HG03159 (cell line): ENCODE measurements at regions not wholly inside any gene's neighbourhood (a gene's known extent, or its start where the extent isn't known, plus 50 kb on each side); places are given as distances from the start of the nearest gene placed in this dataset.
"Not testable (repeated sequence)": the region's sequence is repeated elsewhere in the genome, so short reads cannot be mapped to it uniquely, and the experiment has no call there.

Source experiments
- ATAC-seq: cut with Tn5 transposase; IDR thresholded peaks from one replicate; pipeline ENCODE4 v1.9.1; 2021; ENCODE audit warnings: mild to moderate bottlenecking, moderate library complexity; ENCODE audit not compliant: unreplicated experiment

DNA sequence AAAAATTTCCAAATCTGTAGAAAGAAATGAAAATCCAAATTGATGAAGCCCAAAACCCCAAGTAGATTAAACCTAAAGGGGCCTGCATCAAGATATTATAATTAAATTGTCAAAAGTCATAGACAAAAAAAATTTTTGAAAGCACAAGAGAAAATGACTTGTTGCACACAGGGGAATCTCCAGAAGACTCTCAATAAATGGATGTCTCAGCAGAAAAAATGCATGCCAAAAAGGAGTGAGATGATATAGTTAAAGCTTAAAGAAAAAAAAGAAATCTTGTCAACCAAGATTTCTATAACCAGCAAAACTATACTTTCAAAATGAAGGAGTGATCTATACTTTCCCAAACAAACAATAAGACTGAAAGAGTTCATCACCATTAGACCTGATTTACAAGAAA is 393.2 kb upstream of the SPAG17 start:
- no peak for ATAC-seq

DNA sequence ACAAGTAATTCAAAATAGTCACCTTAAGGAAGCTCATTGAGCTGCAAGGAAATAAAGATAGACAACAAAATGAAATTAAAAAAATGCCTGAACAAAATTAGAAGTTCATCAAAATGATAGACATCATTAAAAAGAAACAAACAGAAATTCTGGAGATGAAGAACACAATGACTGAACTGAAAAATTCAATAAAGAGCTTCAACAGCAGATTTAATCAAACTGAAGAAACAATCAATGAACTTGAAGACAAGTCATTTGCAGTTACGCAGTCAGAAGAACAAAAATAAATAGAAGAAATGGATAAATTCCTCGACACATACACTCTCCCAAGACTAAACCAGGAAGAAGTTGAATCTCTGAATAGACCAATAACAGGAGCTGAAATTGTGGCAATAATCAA is 390.0 kb upstream of the SPAG17 start:
- no peak for ATAC-seq

DNA sequence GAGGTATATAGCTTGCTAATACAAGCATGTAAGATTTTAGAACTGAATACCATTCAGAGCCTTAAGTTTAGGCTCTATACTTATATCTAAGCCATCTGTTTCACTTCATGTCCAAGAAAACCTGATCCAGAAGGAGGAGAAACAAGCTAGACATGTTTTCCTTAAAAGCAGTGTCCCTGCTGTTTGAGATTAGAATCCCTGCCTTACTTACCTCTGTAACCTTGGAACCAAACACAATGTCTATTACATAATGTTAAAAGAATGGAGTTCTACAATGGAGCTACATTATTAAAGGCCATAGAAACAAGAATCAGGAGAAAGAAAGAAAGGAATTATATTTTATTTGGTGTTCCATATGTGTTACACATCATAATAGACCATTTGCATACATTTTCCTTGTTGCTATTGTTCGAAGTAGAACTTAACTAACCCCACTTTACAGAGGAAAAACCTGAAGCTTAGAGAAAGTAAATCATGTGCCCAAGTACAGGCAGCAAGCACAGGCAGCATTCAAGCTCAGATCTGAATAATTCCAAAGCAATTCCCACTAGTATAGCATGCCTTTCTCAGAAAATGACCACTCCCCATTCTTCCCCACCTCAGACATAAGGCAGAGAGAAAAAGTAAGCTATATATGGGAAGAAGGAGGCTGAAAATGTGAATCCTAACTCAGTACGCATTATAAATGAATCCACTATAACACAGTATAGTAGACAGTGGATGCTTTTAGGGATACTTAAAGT is 380.1 kb upstream of the SPAG17 start:
- ATAC-seq = no peak

DNA sequence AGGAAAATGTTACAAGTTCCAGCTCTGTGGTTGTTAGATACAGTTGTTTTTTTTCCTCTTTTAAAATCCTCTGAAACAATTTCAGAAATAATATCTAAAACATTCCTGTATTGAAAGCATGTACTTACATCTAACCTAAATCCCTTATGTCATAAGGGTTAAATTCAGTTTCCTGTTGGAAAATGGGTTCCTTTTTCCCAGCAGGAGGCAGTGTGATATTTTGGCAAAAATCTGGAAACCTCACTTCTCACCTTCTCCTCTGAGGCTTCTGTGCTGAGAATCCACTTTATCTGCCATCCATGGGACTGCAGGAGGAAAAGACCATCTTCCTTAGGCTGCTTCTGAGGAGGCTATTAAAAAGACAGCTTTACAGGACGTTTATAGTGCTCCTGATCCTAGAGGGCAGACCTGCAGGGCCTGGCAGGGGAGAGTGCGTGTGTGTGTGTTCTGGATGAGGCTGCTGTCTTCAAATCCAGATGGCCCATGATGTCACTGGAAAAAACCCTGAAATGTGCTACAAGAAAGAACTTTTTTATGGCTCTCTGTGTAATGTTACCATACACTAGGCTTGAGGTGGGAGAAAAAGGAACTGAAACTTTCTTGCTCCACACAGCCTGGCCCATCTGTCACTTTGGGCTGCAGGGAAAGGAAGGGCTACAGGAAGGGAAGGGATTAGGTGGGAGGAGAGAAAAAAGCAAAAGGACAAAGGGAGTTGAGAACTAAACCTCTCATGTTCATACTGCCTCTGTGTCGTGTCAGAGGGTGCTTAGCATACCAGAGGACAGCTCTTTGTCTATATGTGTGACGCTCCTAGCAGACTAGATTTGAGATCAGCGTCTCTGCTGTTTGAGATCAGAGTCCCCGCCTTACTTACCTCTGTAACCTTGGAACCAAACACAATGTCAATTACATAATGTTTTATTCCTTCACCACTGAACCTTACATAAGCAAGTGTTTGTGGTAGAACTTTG is 379.2 kb upstream of the SPAG17 start:
- no peak for ATAC-seq

DNA sequence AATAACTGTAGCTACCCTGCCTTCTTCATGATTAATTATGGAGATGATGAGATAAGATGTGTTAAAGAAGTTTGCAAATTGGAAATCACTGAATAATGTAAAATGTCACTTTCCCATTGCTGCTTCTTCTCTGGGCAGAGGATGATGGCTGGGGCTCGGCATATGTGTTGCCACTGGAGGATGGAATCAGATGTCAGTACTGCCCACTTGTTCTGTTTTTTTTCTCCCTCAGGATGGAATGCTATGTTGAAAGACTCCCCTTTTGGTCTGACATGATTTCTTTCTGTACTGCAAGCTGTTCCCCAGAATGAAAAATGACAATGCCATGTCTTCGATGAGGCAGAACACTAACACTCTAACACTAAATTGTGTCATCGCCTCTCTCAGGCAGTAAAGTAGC is 373.9 kb upstream of the SPAG17 start:
- ATAC-seq = no peak

DNA sequence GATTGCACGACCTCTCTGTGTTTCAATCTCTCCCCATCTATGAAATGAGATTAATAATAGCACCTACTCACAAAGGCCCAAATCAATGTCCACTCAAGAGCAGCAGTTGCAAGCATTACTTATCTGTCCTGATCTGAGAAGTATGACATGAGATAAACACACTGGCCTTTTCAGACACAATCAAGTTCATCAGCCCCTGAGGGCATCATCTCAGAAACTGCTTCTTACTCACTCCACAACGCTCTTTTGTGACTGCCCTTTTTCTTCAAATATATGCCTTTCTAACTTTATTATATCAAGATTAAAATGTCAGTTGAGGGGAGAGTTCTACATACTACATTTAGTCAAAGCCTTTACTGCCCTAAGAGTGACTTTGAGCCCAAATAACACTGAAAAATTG is 371.9 kb upstream of the SPAG17 start:
- no peak for ATAC-seq

DNA sequence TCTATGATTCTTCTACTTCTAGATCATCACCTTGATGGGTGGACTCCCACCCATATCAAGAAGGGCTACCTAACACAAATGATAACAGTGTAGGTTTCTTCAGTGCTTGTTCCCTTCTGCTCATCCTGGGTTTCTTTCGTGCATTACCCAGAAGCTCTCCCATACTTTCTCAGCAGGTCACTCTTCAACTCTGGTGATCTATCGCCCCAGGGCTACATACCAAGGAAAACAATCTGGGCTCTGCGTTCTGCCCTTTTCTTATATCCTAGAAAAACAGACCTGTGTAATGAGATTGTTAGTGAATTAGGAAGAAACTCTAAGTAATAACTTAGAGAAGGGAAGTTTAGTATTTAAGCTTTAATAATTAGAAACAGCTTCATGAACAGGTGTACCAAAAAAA is 370.6 kb upstream of the SPAG17 start:
- no peak for ATAC-seq

DNA sequence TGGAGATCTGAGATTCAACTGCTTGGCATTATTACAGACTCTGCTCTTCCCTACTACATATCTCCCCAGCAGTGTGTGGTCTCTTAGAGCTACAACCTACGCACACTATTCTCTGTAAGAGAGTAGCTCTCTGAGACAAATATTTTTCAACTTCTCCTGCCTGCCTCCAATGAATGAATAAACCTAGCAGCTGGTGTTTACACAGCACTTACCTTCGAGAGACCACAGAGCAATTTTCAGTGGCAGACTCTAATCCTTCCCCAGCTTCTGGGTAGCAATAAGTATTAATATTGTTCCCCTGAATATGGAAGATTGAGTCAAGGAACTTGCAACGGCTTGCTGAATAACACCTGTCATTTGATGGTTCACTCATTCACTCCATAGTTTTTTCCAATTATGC is 350.9 kb upstream of the SPAG17 start:
- no peak for ATAC-seq

DNA sequence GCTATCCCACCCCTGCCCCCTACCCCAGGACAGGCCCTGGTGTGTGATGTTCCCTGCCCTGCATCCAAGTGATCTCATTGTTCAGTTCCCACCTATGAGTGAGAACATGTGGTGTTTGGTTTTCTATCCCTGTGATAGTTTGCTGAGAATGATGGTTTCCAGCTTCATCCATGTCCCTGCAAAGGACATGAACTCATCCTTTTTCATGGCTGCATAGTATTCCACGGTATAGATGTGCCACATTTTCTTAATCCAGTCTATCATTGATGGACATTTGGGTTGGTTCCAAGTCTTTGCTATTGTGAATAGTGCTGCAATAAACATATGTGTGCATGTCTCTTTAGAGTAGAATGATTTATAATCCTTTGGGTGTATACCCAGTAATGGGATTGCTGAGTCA is 326.9 kb upstream of the SPAG17 start:
- not testable (repeated sequence) for ATAC-seq

DNA sequence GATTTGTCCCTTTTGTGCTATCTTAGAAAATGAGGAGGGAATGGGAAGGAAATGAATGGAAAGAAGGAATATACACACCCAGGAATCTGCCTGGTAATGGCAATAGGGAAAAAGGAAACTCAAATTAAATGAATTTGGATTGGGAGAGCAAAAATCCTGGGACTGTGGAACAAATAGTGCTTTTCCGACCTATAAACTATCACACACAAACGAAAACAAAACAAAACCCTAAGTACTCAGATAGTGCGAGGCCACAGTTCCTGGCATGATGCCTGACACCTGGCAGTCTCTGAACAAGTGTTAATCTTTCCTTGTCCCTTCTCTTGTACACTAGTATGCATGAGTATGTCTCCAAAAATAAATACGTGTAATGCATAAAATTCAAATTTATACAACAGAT is 319.8 kb upstream of the SPAG17 start:
- ATAC-seq = no peak

DNA sequence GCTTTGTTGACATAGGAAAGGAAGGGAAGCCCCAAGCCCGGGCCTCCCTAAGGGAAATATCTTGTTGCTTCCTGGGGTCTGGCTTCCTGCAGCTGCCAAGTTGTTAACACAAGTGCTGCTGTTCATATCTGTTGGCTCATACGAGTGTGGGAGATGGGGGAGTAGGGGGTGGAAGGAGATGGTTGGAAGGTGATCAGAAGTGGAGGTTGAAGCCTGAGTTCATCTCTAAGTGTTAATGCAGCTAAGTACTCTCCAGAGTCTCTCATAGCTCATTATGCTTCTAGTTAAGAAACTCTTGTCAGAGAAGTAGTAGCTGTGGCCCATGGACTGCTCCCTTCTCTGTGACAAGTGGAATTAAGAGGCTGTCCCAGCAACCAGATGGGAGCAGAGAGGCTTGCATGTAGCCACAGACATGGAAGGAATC is 319.2 kb upstream of the SPAG17 start:
- ATAC-seq = no peak

DNA sequence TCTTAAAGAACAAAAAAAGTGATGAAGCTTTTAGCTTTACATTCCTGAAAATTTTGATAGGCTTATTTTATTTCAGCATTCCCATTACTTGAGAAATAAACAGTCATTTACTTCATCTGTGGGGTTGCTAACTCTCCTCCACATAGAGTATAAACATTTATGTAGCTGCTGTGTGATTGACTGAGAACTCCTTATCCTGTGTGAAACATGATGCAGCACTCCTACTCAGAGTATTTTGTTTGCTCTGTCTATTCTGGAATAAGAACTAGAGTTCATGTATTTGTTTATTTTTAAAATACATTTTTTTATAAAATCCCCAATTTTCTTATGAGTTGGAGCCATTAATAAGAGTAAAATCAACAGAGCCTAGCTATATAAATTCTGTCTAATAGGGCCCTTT is 318.7 kb upstream of the SPAG17 start:
- ATAC-seq = no peak

DNA sequence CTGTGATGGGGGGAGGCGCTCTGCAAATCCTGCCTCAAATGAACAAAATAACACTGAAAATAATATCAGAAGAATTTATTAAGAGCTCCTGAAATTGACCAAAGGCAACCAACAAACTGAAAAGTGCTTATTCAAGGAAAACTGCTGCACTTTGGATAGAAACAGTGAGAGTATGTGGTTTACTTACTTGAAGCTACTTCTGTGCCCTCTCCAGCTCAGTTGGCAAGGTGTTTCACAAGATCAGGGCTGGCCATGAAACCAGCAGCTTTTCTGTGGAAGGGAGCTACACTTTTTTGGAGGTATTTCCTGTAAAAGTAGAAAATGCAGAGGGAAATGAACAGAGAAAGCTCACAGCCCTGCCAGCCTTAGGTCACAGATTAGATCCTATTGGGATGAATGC is 310.0 kb upstream of the SPAG17 start:
- no peak for ATAC-seq

DNA sequence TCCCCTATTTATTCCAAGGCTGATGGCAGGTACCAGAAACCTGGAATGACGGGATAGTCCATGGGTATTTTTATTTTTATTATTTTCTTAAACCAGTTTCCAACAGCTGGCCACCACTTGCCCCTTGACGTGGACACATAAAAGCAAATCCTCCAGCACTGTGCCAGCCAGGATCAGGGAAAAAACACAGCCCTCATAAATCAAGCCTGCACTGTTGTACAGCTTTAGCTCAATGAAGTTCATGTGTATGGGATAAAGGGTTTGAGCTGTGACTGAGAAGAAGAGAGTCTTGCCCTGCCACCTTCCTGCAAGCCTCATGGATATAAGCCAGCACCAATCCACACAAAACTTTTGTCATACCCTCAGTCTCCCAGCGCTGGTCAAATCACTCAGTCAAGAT is 303.8 kb upstream of the SPAG17 start:
- ATAC-seq = no peak

DNA sequence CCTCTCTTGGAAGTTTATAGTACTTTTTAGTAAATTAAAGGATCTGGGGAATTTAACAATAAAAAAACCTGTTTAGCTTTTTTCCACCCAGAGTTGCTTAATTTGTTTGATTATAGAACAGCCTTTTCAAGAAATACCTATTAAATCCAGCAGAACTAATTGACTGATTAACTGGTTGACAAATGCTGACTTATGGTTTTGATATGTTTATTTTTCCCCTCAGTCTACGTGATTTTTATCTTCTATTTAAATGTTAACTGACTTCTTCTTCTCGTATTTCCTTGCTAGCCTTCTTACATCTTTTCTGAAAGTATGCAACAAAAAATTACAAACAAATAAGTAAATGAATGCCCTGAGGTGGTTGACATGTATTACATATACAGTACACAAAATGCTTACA is 302.9 kb upstream of the SPAG17 start:
- no peak for ATAC-seq

DNA sequence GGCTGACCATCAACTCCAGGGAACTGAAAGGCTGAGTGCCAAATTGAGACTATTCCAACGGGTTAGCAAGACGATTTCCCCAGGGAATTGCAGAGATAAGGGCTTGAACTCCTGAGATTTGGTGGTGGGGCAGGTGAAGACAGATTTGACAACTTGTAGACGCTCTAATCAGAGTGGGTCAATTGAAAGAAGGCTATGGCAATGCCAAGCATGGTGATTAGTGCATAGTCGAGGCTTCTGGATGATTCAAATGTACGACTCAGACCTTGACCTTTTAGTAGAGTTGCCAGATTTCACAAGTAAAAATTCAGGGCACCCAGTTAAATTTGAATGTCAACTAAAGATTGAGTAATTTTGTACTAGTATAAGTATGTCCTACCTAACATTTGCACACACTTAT is 302.1 kb upstream of the SPAG17 start:
- ATAC-seq = no peak

DNA sequence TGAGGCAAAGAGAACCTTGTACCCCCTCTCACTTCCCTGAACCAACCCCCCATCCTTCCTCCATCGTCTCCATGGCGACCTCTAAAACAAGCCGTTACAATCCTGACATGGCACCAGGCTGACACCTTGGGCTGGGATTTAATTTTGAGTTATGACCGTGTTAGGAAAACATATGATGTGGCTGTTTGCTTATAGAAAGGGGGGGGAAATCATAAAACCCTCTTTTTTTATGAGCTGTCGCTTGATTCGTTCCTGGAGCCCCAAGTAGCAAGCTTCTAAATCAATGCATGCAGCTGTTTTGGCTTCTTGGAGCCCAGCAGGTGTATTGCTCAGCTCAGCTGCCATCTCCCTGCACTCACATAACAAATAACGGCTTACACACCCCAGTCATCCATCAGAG is 301.2 kb upstream of the SPAG17 start:
- ATAC-seq = no peak

DNA sequence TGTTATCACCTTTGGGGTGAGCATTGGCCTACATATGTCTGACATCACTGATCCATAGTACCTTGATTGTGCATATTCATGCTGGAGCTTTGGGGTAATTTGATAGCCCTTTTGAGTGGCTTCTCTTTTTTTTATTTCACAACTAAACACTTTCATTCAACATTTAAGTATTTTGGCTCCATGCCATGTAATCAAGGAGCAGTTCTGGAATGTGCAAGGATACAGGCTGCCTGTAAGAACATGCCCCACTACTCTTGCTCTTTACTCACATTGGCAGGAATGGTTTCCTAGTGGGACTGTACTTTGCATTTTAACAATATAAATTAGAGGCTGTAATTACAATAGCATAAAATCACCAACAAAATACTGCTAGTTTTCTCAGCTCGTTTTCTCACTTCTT is 300.7 kb upstream of the SPAG17 start:
- ATAC-seq = no peak

DNA sequence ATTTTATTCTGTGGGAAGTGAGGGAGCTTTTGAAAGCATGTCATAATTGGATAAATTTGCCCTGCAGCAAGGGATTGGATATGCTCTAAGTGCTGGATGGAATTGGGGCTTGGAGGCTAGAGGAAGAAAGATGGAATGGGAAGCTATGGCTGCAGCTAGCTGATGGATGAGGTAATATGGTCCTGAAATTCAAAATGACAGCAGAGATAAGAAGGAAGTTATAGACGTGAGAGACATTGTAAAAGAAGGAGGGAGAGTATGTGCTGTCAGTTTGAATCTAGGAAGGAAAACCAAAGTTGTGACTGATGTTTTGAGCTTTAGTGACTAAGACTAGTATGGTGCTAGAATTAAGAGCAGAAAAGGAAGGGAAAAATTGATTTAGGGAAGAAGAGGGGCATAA is 299.9 kb upstream of the SPAG17 start:
- ATAC-seq = no peak

DNA sequence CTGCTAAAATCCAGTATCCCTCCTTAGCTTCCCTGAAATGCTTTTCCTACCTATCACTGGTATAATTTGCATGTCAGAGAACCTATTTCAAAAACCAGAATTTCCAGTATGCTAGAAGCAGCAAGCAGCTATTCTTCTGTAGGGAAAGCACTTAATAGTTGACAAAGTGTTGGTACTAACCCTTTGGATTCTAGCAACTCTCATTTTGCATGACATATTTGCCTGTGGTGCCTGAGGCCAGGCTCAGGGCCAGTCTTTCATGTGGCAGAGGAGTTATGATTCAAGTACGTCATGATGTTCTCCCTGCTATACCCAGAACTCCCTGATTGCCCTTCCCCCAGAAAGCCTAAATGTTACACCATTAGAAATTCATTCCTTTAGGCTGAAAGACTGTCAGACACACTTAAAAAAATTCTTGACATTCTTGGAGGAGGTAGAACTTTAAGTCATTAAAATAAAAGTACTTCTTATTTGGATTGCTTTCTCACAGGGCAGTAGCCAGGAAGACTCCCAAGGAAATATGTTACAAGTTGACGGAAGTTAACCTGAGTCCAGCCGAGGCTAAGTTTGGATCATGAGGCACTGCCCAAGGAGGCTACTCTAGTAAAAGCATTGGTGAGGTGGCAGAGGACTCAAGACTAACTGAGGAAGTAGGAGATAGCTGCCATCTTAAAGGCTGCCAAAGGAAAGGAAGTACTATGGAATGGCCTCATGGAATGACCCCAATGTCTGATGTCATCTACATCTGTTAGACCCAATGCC is 298.4 kb upstream of the SPAG17 start:
- no peak for ATAC-seq

DNA sequence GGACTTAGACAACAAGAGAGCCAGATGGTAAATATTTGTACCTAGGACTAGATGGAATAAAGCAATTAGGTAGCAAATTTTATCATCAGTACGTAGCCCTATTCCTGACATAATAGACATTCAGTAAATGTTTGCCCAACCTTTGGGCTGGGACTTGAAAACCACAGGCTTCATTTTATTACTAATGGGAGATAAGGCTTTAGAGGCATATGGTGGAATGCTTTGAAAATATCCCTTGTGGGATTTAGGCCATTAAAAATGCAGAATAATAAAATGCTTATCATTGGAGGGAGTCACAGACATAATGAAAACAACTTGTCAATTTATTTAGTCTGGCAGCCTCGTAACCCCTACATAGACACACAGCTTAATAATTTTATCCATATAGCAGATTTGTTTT is 296.1 kb upstream of the SPAG17 start:
- no peak for ATAC-seq

DNA sequence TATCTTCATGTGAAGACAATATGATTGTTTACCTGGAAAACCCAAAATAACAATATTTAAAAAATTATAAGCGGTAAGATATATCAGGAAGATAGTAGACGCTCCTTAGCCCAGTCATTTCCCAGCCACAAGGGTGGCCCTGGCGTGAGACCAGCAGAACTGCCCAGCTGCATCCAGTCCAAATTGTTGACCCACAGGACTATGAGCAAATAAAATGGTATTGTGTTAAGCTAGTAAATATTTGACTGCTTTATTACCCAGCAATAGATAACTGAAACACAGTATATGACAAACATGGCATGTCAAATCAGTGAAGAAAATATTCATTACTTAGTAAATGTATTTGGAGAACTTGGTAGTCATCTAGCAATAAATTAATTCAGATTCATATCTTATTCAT is 294.3 kb upstream of the SPAG17 start:
- no peak for ATAC-seq
